ENCODE measurements at regions not wholly inside any gene's neighbourhood (a gene's known extent, or its start where the extent isn't known, plus 50 kb on each side); places are given as distances from the start of the nearest gene placed in this dataset.

DNA sequence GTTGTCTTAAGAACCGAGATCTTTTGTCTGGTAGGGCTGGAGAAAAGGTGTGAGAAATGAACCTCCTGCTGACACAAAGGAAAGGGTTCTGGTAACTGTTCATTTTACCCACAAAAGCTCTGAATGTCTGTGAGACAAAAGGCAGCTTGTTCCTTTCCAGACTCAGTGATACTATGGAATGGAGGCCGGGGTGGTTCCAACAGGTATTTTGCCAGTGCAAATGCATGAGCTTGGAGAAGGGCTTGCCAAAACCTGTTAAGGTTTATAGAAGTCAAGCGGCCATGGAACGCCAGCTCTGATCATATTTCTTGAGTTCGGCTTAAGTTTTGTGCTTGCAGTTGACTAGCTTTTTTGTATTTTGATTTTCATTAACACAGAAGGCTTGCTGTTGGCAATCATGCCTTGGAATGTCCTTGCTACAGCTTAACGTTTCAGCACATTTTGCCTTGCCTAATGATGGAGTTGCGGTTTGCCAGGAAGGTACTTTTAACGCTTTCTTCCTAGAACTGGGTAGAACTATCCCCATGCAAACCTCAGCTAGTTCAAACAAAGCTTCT, 328.6 kb downstream of the PIK3R1 start:
- intact Hi-C loops (cut with micrococcal nuclease), result no loop called here
- DNase-seq (no peak), ATAC-seq (no peak)

DNA sequence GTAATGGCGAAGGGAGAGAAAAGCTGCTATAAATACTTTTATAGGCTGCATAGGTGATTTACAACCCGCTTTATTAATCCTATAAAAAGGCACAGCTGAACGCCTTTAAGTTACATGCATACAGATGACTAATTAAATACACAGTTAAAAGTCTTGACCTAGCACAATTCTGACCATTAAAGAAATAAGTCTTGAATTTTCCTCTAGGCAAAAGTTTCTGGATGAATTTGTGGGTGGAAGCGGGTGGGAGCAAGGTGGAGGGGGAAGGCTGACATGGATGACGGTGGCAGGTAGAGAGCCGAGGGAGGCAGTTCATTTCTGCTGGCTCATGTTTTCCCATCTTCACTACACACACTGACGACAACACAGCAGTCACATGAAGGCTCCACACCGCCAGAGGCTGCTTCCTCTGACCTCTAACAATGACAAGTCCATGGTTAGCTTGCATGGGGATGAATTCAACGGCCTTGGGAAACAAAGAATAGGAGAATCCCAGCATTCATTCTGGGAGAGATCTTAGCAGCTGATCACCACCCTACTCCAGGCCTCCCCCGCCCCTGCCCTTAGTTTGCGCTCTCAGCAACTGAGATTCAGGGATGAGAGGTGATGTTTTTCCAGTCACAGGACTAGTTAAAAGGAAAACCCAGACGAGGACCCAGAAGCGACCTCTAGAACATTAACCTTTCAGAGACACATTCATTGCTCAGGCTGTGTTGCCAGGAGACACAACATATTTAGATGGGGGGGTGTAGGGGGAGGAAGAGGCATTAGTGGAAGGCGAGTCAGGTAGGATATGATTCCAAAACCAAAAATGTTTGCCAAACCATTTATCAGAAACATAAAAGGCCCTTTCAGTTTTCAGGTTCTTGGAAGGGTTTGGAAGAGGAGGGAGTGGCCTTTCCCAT, 329.3 kb downstream of the PIK3R1 start:
- peak; percentile 60 for ATAC-seq
- intact Hi-C loops (cut with micrococcal nuclease), result no loop called here

DNA sequence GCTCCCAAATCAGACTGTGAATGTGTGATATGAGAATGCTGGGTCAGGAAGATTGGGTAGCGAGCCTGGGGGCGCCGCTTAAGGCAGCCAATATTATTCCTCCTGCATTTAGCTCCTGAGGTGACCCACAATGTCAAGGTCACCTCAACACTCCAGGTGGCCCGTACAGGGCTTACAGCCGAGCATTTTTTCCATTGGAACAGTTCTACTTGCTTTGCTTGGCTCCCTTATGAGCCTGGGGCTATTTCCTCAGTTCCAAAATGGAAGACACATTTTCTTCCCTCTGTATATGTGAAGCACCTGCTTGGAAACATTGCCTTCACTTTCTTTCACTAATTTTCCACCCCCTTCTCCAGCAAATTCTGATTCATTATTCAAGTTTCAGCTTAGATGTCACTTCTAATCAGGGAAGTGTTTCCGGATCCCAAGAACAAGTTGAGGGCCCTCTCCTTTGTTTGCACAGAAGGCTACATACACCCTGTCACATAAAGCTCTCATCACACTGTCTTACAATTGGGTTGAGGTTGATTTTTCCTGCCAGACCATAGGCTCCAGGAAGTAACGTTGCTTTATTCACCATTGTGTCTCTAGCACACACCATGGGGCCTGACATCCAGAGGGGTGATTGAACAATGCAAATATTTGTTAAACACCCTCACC, 330.2 kb downstream of the PIK3R1 start:
- DNase-seq, result no peak
- intact Hi-C loops (cut with micrococcal nuclease), result no loop called here
- ATAC-seq, result no peak

More for the DNA sequence above, 329.3 kb downstream of the PIK3R1 start:
- DNase-seq, result no peak

DNA sequence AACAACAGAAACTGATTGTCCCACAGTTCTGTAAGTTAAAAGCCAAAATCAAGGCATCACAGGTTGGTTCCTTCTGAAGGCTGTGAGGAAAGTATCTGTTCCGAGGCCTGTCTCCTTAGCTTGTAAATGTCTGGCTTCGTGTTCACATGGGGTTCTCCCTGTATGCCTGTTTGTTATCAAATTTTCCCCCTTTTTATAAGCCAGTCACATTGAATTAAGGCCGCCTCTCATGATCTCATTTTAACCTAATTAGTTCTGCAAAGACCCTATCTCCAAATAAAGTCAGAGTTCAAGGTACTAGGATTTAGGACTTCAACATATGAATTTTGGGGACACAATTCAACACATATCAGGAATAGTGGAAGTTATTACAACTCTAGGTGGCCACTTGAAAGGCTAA, 331.5 kb downstream of the PIK3R1 start:
- intact Hi-C loops (cut with micrococcal nuclease), result no loop called here
- ATAC-seq (no peak), DNase-seq (no peak)

DNA sequence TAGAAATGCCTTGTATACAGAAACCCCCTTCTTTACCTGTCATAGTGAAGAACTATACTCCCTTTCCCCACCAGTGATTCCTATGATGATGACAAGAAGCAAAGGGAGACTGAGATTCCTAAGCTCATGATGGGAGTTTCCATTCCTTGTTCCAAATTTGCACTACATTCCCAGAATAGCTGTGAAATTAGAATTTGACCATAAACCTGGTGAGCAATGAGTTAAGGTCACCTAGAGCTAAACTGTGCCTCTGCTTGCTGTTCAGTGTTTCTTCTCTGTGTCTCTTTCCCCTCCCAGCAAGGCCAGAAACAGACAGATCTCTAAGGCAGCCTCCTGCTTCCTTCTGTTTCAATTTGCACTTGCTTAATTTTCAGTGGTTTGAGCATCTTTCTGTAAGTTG, 332.1 kb downstream of the PIK3R1 start:
- intact Hi-C loops (cut with micrococcal nuclease), result no loop called here
- ATAC-seq, result no peak
- DNase-seq, result no peak

DNA sequence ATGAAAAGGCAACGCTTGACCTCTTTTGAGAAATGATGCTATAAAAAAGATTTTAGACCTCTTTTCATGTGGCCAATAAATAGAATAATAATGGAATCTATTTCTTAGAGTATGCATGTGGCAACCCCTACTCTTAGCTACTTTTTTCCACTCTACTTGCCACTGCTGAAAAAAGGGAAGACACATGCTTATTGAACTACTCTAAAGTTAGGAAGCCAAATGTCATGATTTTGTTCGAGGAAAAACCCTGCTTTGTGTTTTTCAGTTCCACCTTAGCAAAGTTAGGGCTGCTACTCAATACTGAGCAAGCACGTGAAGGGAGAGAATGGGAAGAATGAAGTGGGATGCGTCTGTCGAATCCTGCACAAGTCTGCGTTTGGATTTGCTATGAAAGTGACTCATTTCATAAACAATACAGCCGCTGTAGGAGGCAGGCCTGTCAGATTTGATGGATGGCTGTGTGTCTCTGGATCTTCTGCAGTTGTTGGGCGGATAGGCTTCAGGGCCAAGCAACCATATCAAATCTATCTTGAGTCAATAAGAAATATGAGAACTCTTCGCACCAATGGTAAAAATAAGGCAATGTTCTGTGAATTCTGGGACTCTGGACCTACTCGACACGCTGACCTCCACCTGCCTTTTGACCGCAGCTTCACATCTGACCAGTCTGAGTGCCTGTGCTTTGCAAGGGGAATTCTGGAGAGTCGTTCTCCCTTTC, 333.6 kb downstream of the PIK3R1 start:
- ATAC-seq (no peak), DNase-seq (no peak)
- intact Hi-C loops (cut with micrococcal nuclease), result no loop called here

DNA sequence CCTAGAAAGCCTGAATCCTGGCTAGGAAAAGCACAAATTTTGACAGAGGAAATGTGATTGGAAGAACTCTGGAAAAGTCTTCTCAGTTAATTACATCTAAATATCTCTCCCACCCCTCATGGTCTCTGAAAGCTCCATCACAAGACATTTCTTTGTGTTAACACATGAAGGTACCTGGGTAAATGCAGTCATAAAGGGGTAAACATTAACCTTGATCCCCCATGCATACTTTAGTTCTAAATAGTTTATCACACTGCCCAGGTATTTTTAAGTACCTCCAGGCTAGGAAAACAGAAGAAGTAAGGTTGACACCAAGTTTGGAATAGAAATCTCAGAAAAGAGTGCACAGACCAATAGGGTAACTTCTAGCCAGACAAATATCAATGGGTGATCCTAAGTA, 334.5 kb downstream of the PIK3R1 start:
- no peak for ATAC-seq
- intact Hi-C loops (cut with micrococcal nuclease), result no loop called here
- DNase-seq, result no peak

DNA sequence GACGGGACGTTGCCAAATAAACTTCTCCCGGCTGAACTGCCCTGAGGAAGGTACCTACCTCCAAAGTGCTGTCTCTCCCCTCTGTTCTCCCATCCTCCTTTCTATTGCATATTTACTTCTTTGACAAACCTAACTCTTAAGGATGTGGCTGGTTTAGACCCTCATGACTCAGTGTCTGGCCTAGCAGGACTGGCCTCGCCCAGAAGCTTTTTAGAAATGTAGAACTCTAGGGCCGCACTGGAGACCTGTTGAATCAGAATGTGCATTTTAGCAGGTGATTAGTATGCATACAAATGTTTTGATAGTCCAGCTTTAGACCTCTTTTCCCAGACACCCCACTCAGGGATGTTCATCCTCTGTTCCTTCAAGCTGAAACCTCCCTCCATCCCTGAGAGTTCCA, 335.9 kb downstream of the PIK3R1 start:
- DNase-seq, result no peak
- intact Hi-C loops (cut with micrococcal nuclease), result no loop called here
- ATAC-seq, result no peak

DNA sequence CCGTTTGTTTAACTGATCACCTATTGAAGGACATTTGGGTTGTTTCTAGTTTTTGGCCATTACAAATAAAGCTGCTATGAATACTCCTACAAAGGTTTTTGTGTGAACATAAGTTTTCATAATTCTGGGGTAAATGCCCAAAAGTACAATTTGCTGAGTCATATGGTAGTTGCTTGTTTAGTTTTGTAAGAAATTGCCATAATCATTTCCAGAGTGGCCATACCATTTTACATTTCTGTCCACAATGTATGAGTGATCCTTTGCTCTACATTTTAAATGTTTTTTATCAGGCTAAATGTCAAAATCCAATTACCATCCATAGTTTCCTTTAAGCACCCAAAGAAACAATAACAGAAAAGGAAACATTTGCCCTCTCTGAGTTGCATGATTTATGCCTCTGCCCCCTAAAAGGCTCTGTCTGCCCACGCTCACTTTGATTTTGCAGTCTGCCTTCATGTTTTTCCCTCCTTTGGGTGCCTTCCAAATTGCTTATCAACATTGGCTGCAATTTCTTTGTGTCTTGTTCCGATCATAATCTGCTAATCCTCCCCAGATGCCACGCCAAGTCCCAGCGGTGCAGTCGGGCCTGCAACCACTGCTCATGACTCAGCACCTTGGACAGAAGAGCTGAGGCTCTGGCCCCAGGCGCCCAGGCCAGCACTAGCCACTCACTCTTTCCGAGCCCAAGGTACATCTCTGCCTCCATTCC, 339.2 kb downstream of the PIK3R1 start:
- peak; percentile 48 for DNase-seq
- intact Hi-C loops (cut with micrococcal nuclease), result no loop called here
- ATAC-seq, result peak; percentile 60

DNA sequence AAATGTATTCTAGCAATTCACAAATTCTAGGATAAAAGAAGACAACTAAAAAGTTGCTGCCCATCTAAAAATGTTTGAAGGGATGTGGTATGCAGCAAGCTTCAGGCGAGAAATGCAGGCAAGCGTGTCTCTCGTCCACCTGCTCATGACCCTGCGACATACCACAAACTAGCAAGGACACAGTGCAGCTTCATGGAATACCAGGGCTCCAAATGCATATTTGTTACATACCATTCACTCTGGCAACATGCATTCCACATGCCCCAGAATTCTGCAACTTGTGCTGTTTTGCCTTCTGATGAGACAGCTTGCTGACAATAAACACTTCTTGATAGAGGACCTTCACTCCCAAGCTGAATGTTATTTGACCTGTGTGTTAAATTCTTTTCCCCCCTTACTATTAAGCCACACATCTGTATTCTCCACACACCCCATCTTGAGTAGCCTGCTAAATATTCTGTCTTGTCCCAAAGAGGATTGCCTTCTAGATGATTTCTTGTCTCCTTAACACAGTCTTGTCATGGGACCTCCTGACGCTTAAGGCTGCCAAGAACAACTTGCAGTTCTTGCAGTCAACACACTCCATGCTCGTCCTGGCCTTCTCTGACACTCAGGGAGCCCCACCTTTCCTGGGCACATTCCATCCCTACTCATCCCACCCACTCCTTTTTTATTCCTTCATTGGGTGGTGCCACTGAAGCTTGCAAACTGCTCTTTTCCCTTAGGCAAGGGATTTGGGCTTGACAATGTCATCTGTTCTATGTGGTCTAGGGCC, 340.5 kb downstream of the PIK3R1 start:
- intact Hi-C loops (cut with micrococcal nuclease), result no loop called here
- no peak for ATAC-seq
- DNase-seq, result no peak

DNA sequence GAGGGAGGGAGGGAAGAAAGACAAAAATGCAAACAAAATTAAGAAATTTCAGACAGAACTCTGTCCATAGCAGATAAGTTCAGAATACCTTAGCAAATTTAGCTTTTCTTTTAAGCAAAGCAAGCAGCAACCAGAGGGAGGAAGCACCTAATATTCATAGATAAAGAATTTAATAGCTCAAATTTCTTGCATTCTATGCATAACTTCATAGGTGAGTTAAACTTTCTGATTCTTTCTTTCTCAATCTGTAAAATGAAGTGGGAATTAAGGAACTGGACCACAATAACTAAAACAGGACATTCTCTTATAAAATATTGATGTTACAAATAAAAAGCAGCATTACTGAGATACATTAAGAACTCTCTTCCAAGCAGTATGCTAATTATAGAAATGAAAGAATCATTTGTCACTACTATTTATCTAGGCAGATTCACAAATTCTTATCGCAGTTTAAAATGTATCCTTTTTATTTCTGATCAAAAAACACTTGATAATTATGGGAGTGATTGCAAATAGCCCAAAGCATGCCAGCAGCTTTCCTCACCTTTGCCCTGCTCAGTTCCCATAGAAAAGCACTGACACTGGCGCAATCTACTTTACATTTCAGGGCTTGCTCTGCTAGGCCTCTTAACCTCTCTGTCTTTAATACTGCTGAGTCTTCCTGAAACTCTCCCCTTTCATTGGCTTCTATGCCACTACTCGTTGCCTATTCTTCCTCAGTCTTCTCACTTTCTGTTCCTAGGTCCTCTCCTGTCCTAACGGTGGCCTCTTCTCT, 341.8 kb downstream of the PIK3R1 start:
- no peak for DNase-seq
- intact Hi-C loops (cut with micrococcal nuclease), result no loop called here
- ATAC-seq, result no peak

DNA sequence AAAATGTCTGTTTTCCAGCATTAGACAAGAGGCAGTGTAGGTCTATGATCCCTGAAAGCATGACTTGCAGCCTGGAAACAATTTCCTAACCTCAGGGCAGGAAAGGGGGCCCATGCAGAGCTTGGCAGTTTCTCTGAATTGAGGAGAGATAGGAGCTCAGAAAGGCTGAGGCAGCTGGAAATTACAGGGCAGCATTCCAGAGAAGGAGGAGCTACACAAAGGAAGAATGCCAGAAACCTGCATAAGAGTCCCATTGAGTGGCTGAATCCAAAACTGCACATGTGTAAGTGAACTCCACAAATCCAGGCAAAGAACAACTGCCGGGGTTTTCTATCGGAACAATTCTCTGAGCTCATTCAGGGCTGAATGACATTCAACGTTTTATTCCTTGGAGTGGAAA, 346.8 kb downstream of the PIK3R1 start:
- intact Hi-C loops (cut with micrococcal nuclease), result no loop called here
- peak; percentile 95 for ATAC-seq
- no peak for DNase-seq

DNA sequence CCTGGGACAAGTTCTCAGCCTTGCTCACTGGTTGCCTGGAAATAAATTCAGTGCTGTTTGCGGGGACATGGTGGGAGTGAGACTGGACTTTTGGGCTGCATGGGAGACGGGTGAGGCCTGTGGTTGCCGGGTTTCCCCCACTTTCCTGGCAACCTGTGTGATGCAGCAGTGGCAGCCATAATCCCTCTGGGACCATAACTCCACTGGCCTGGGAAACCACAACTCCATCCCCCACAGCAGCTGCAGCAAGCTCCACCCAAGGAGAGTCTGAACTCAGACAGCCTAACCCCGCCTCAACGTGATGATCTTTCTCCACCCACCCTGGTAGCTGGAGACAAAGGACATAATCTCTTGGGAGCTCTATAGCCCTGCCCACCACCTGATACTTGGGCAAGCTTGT, 349.9 kb downstream of the PIK3R1 start:
- ATAC-seq (no peak), DNase-seq (no peak)
- intact Hi-C loops (cut with micrococcal nuclease), result no loop called here

DNA sequence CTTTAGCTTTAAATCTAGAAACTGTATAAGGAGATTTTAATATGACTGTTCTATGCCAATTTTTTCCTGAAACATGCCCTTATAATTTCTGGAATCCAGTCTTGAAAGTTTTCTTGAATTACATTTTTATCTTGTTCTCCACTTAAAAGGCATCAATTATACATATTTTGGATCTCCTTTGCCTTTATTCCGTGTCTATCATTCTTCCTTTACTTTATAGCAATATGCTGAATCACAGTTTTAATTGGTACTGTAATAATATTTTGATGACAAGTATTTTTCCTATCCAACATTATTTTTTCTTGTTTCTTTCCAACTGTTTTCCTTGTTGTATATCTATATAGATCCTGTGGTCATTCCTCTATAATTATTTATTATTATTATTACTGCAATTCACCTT, 361.2 kb downstream of the PIK3R1 start:
- DNase-seq, result no peak
- no peak for ATAC-seq
- intact Hi-C loops (cut with micrococcal nuclease), result no loop called here

DNA sequence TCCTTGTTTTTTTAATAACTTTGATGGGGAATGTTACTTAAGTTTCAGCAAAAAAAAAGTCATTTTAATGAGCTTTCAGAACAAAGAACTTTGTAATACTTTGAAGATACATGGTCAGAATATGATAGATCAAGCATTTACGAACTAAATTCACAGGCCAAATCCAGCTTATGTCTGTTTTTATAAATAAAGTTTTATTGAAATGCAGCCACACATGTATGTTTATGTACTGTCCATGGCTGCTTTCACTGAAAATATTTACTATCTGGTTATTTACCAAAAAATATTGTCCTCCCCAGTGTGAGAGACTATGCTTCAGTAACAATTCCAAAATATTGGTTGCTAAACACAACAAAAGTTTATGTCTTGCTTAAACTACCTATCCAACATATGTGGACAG, 366.7 kb downstream of the PIK3R1 start:
- intact Hi-C loops (cut with micrococcal nuclease), result no loop called here
- no peak for DNase-seq
- no peak for ATAC-seq

DNA sequence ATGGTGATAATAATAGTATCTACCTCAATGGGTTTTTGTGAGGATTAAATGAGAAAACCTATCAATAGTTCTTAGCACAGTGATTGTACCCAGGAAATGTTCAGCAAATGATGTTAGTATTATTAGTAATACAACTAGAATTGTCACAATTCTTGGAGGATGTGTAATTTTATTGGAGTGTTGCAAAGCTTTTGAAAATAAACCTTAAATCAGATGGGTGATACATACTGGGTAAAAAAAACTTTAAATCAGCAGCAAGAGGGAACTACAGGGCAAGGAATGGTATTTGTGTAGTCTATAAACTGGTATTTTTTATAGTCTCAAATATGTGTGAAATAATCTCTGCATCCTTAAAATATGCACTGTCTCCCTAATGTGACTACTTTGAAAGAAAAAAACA, 371.6 kb downstream of the PIK3R1 start:
- ATAC-seq (no peak), DNase-seq (no peak)
- intact Hi-C loops (cut with micrococcal nuclease), result no loop called here

DNA sequence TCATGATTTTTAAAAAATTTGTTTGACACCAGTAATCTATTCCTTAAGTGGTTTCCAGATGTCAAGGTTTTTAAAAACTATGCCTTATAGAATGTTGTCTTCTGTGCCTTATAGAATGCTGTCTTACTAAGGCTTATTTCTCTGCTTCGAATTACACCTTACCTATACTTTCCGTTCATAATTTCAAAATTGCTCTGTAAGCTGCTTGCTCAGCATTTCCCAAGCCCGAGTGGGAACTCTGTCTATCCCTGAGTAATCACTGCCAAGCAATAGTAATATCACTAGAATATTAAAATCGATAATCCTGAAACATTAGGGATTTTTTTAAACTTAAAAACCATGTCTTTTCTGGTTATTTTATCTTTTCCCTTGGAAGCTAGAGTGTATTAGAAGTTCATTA, 376.3 kb downstream of the PIK3R1 start:
- ATAC-seq, result no peak
- DNase-seq, result no peak
- intact Hi-C loops (cut with micrococcal nuclease), result no loop called here

DNA sequence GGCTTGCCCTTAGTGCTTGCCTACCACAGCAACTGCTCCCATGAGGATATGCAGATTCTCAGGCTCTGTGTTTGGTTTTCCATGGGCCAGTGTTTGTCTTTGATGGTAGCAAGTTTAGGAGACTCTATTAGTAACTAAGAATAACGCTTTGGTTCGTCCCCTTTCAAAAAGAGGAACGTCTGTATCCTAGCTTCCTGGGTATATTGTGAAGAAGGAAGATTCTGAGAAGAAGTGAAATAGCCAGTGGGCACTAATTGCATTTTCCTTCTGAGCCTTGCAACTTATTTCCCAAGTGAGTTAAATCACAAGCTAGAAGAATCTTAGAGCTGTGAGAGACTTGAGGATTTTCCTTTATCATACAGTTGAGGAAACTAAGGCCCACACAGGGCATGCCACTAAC, 376.8 kb downstream of the PIK3R1 start:
- ATAC-seq (no peak), DNase-seq (no peak)
- intact Hi-C loops (cut with micrococcal nuclease), result no loop called here
